ENCODE measurements at regions not wholly inside any gene's neighbourhood (a gene's known extent, or its start where the extent isn't known, plus 50 kb on each side); places are given as distances from the start of the nearest gene placed in this dataset.

GRCh38 chrX:118228041-118228440, 111.4 kb upstream of the KLHL13 start:
- Histone ChIP-seq H3K4me2 (no peak overlapping the region), H3K27me3 (ENCODE audit: insufficient read depth, low read depth) (no peaks in the 10 kb centered on the region), H2AFZ (no peak overlapping the region), H3K36me3 (ENCODE audit: low read depth) (no peaks in the 10 kb centered on the region), H3K9me3 (ENCODE audit: insufficient read depth, low read depth) (no peaks in the 10 kb centered on the region), H3K79me2 (ENCODE audit: low read depth) (no peaks in the 10 kb centered on the region), H3F3A (ENCODE audit: insufficient read depth, low read depth) (peaks cover 4% of the 10 kb centered on the region; the same call in 1 of the 2 replicates), H4K20me1 (ENCODE audit: insufficient read depth) (no peaks in the 10 kb centered on the region), H3K4me3 (no peak overlapping the region), H3K9me2 (ENCODE audit: insufficient read depth) (no peaks in the 10 kb centered on the region), H3K27ac (no peak overlapping the region), H3K4me1 (replicated peaks; ENCODE audit: insufficient read depth) (peaks cover 11% of the 10 kb centered on the region)
- TF ChIP-seq EZH2 (IDR thresholded peaks at IDR 0.05; ENCODE audit: low read depth) (no peak), CTCF (conservative IDR thresholded peaks at IDR 0.05) (no peak)
- no TSS peak for BruUV-seq (replicated peaks)
- intact Hi-C loops (cut with micrococcal nuclease; ENCODE audit: unreplicated experiment): no loop called here
- ChIA-PET CTCF (no interaction called here), POLR2A (ENCODE audit: unreplicated experiment) (no interaction called here)
- no peak for DNase-seq

GRCh38 chrX:118228456-118228855, 111.8 kb upstream of the KLHL13 start:
- Histone ChIP-seq H3K4me3 (no peak overlapping the region), H3K9me2 (ENCODE audit: insufficient read depth) (no peaks in the 10 kb centered on the region), H3K4me2 (no peak overlapping the region), H3K9me3 (ENCODE audit: insufficient read depth, low read depth) (no peaks in the 10 kb centered on the region), H3K79me2 (ENCODE audit: low read depth) (no peaks in the 10 kb centered on the region), H3F3A (ENCODE audit: insufficient read depth, low read depth) (peaks cover 4% of the 10 kb centered on the region; the same call in 1 of the 2 replicates), H3K27me3 (ENCODE audit: insufficient read depth, low read depth) (no peaks in the 10 kb centered on the region), H2AFZ (no peak overlapping the region), H3K27ac (no peak overlapping the region), H3K36me3 (ENCODE audit: low read depth) (no peaks in the 10 kb centered on the region), H4K20me1 (ENCODE audit: insufficient read depth) (no peaks in the 10 kb centered on the region), H3K4me1 (replicated peaks; ENCODE audit: insufficient read depth) (peaks cover 11% of the 10 kb centered on the region)
- intact Hi-C loops (cut with micrococcal nuclease; ENCODE audit: unreplicated experiment): no loop called here
- DNase-seq: no peak
- BruUV-seq (replicated peaks): no TSS peak
- CTCF ChIA-PET: no interaction called here
- POLR2A ChIA-PET (ENCODE audit: unreplicated experiment): no interaction called here
- TF ChIP-seq EZH2 (IDR thresholded peaks at IDR 0.05; ENCODE audit: low read depth) (no peak), CTCF (conservative IDR thresholded peaks at IDR 0.05) (no peak)

- H2AFZ ChIP-seq: no peak overlapping the region
- no peak for TF ChIP-seq CTCF (conservative IDR thresholded peaks at IDR 0.05)
- no peak for TF ChIP-seq EZH2 (IDR thresholded peaks at IDR 0.05; ENCODE audit: low read depth)
- no peaks in the 10 kb centered on the region for H3K36me3 ChIP-seq (ENCODE audit: low read depth)
- no peaks in the 10 kb centered on the region; the same call in 1 of the 2 replicates for H3K9me3 ChIP-seq (ENCODE audit: insufficient read depth, low read depth)
- no peaks in the 10 kb centered on the region for H3F3A ChIP-seq (ENCODE audit: insufficient read depth, low read depth)
- POLR2A ChIA-PET (ENCODE audit: unreplicated experiment): no interaction called here
- CTCF ChIA-PET: no interaction called here
- no peak overlapping the region for H3K4me2 ChIP-seq
- no peak for DNase-seq
- H4K20me1 ChIP-seq (ENCODE audit: insufficient read depth): no peaks in the 10 kb centered on the region
- intact Hi-C loops (cut with micrococcal nuclease; ENCODE audit: unreplicated experiment): no loop called here
- H3K4me3 ChIP-seq: no peak overlapping the region
- no TSS peak for BruUV-seq (replicated peaks)
- H3K4me1 ChIP-seq (replicated peaks; ENCODE audit: insufficient read depth): no peaks in the 10 kb centered on the region
- H3K9me2 ChIP-seq (ENCODE audit: insufficient read depth): no peaks in the 10 kb centered on the region
- H3K27me3 ChIP-seq (ENCODE audit: insufficient read depth, low read depth): no peaks in the 10 kb centered on the region
- H3K79me2 ChIP-seq (ENCODE audit: low read depth): no peaks in the 10 kb centered on the region
- H3K27ac ChIP-seq: no peak overlapping the region
These were observed 114.4 kb upstream of the WDR44 start for GRCh38 chrX:118231464-118231863.

All from PC-9 (cell line).